Muscle layer of duodenum (tissue), 2 donors: ENCODE measurements at regions not wholly inside any gene's neighbourhood (a gene's known extent, or its start where the extent isn't known, plus 50 kb on each side); places are given as distances from the start of the nearest gene placed in this dataset.

Experiments
- H3K27ac ChIP-seq: one replicate; pipeline ENCODE4 v1.7.0; 2013; ENCODE audit warnings: mild to moderate bottlenecking, low read length
- H3K27me3 ChIP-seq: one replicate; pipeline ENCODE4 v1.7.0; 2013; ENCODE audit warnings: low read depth, mild to moderate bottlenecking, control low read depth, low read length
- H3K36me3 ChIP-seq, 2 donors: one replicate each; pipeline ENCODE4 v1.7.0; 2013; ENCODE audit warnings: low read length in 2 of 2, control low read depth in 1 of 2, mild to moderate bottlenecking in 1 of 2; ENCODE audit not compliant: insufficient read depth in 2 of 2, control insufficient read depth in 1 of 2
- H3K4me1 ChIP-seq, 2 donors: one replicate each; pipeline ENCODE4 v1.7.0; 2013; ENCODE audit warnings: low read length in 2 of 2, mild to moderate bottlenecking in 2 of 2, control low read depth in 1 of 2, moderate library complexity in 1 of 2; ENCODE audit not compliant: insufficient read depth in 2 of 2, control insufficient read depth in 1 of 2
- H3K4me3 ChIP-seq, 2 donors: one replicate each; pipeline ENCODE4 v1.7.0; 2013; ENCODE audit warnings: low read length in 2 of 2, low read depth in 1 of 2, mild to moderate bottlenecking in 1 of 2
- H3K9me3 ChIP-seq, 2 donors: one replicate each; pipeline ENCODE4 v1.7.0; 2013; ENCODE audit warnings: low read length in 2 of 2, control low read depth in 1 of 2, mild to moderate bottlenecking in 1 of 2; ENCODE audit not compliant: control insufficient read depth in 1 of 2
- donor health status: healthy.

GRCh38 chr5:2509527-2509926, 241.9 kb downstream of the IRX2 start:
- Histone ChIP-seq H3K9me3 (no peaks in the 10 kb centered on the region), H3K36me3 (no peaks in the 10 kb centered on the region), H3K4me1 (no peaks in the 10 kb centered on the region), H3K27ac (no peak overlapping the region), H3K27me3 (no peaks in the 10 kb centered on the region), H3K4me3 (no peak overlapping the region)

GRCh38 chr5:2508514-2508913, 243.0 kb downstream of the IRX2 start:
- no peaks in the 10 kb centered on the region for H3K36me3 ChIP-seq

GRCh38 chr5:2507611-2508010, 243.9 kb downstream of the IRX2 start:
- Histone ChIP-seq H3K9me3 (peaks cover 3 to 11% of the 10 kb centered on the region in 2 donors), H3K27ac (no peak overlapping the region), H3K36me3 (no peaks in the 10 kb centered on the region), H3K4me1 (no peaks in the 10 kb centered on the region), H3K4me3 (no peak overlapping the region), H3K27me3 (no peaks in the 10 kb centered on the region)

More at GRCh38 chr5:2508514-2508913, 243.0 kb downstream of the IRX2 start:
- Histone ChIP-seq H3K27ac (no peak overlapping the region), H3K4me3 (no peak overlapping the region), H3K4me1 (no peaks in the 10 kb centered on the region), H3K27me3 (no peaks in the 10 kb centered on the region), H3K9me3 (peaks cover 3% of the 10 kb centered on the region in 2 donors)

- Histone ChIP-seq H3K27me3 (no peaks in the 10 kb centered on the region), H3K27ac (no peak overlapping the region), H3K4me3 (no peak overlapping the region), H3K36me3 (no peaks in the 10 kb centered on the region), H3K9me3 (peaks cover 3 to 11% of the 10 kb centered on the region in 2 donors), H3K4me1 (no peaks in the 10 kb centered on the region)
Observed at GRCh38 chr5:2506603-2507002, 244.9 kb downstream of the IRX2 start.

GRCh38 chr5:2505217-2505616, 246.3 kb downstream of the IRX2 start:
- no peaks in the 10 kb centered on the region for H3K4me1 ChIP-seq
- no peaks in the 10 kb centered on the region for H3K27me3 ChIP-seq
- H3K27ac ChIP-seq = no peak overlapping the region
- no peaks in the 10 kb centered on the region for H3K36me3 ChIP-seq
- peaks cover 3 to 17% of the 10 kb centered on the region in 2 donors for H3K9me3 ChIP-seq
- H3K4me3 ChIP-seq = no peak overlapping the region

- no peaks in the 10 kb centered on the region for H3K4me1 ChIP-seq
- no peaks in the 10 kb centered on the region for H3K36me3 ChIP-seq
- H3K27ac ChIP-seq = no peak overlapping the region
- H3K9me3 ChIP-seq = peaks cover 6 to 21% of the 10 kb centered on the region in 2 donors
- no peaks in the 10 kb centered on the region for H3K27me3 ChIP-seq
- H3K4me3 ChIP-seq = no peak overlapping the region
Observed at GRCh38 chr5:2502970-2503594, 248.4 kb downstream of the IRX2 start.

GRCh38 chr5:2499917-2500316, 251.6 kb downstream of the IRX2 start:
- no peak overlapping the region for H3K27ac ChIP-seq

GRCh38 chr5:2496891-2497290, 254.6 kb downstream of the IRX2 start:
- H3K9me3 ChIP-seq = peaks cover 4 to 10% of the 10 kb centered on the region in 2 donors
- H3K4me3 ChIP-seq = no peak overlapping the region
- no peaks in the 10 kb centered on the region for H3K27me3 ChIP-seq
- H3K36me3 ChIP-seq = no peaks in the 10 kb centered on the region
- H3K27ac ChIP-seq = no peak overlapping the region
- no peaks in the 10 kb centered on the region for H3K4me1 ChIP-seq

More at GRCh38 chr5:2499917-2500316, 251.6 kb downstream of the IRX2 start:
- H3K4me1 ChIP-seq = no peaks in the 10 kb centered on the region
- H3K9me3 ChIP-seq = peaks cover 6 to 21% of the 10 kb centered on the region in 2 donors
- no peaks in the 10 kb centered on the region for H3K36me3 ChIP-seq
- H3K27me3 ChIP-seq = no peaks in the 10 kb centered on the region
- no peak overlapping the region for H3K4me3 ChIP-seq

GRCh38 chr5:2496126-2496525, 255.4 kb downstream of the IRX2 start:
- Histone ChIP-seq H3K9me3 (peaks cover 4 to 10% of the 10 kb centered on the region in 2 donors), H3K36me3 (no peaks in the 10 kb centered on the region), H3K4me1 (no peaks in the 10 kb centered on the region), H3K4me3 (no peak overlapping the region), H3K27ac (no peak overlapping the region), H3K27me3 (no peaks in the 10 kb centered on the region)

- no peak overlapping the region for H3K27ac ChIP-seq
- peaks cover 0 to under 1% of the 10 kb centered on the region in 2 donors for H3K9me3 ChIP-seq
- H3K4me1 ChIP-seq = no peaks in the 10 kb centered on the region
- no peaks in the 10 kb centered on the region for H3K27me3 ChIP-seq
- no peaks in the 10 kb centered on the region for H3K36me3 ChIP-seq
- no peak overlapping the region for H3K4me3 ChIP-seq
Observed at GRCh38 chr5:2493356-2493755, 258.1 kb downstream of the IRX2 start.

GRCh38 chr5:2492476-2492875, 259.0 kb downstream of the IRX2 start:
- Histone ChIP-seq H3K9me3 (no peaks in the 10 kb centered on the region), H3K27me3 (no peaks in the 10 kb centered on the region), H3K4me3 (no peak overlapping the region), H3K36me3 (no peaks in the 10 kb centered on the region), H3K27ac (no peak overlapping the region), H3K4me1 (no peaks in the 10 kb centered on the region)

GRCh38 chr5:2491846-2492245, 259.6 kb downstream of the IRX2 start:
- H3K4me3 ChIP-seq = no peak overlapping the region
- no peaks in the 10 kb centered on the region for H3K27me3 ChIP-seq
- no peak overlapping the region for H3K27ac ChIP-seq
- H3K36me3 ChIP-seq = no peaks in the 10 kb centered on the region
- no peaks in the 10 kb centered on the region for H3K9me3 ChIP-seq
- H3K4me1 ChIP-seq = no peaks in the 10 kb centered on the region
